Heart right ventricle (tissue), 16 donors: ENCODE measurements at regions not wholly inside any gene's neighbourhood (a gene's known extent, or its start where the extent isn't known, plus 50 kb on each side); places are given as distances from the start of the nearest gene placed in this dataset.
A peak's percentile ranks its signal among the peaks of the same experiment; 100 is the strongest.

Source experiments
- ATAC-seq, 8 donors: fragments of 200-7000 bp; cut with Tn5 transposase; one replicate each; pipeline ENCODE4 v1.9.1; 2020; ENCODE audit warnings: mild to moderate bottlenecking in 8 of 8, moderate library complexity in 8 of 8, moderate number of reproducible peaks in 1 of 8
- DNase-seq, 2 donors: peaks; one replicate each; pipeline ENCODE4 v3.0.0-alpha.2; 2020
- H3K27ac ChIP-seq, 10 donors: fragments of 200-600 bp; sonication (generic) in 2 of 10; one replicate each; pipeline versions ENCODE4 v1.5.0 to v1.8.0; 2020 to 2022; ENCODE audit warnings: mild to moderate bottlenecking in 3 of 10
- H3K27me3 ChIP-seq, 7 donors: fragments of 200-600 bp; one replicate each; pipeline ENCODE4 v1.8.0; 2021 to 2022; ENCODE audit warnings: mild to moderate bottlenecking in 2 of 7
- H3K36me3 ChIP-seq, 9 donors: fragments of 200-600 bp; sonication (generic) in 1 of 9; one replicate each; pipeline versions ENCODE4 v1.5.0 to v1.8.0; 2020 to 2022; ENCODE audit warnings: mild to moderate bottlenecking in 2 of 9
- H3K4me1 ChIP-seq, 9 donors: fragments of 200-600 bp; sonication (generic) in 1 of 9; one replicate each; pipeline versions ENCODE4 v1.5.0 to v1.8.0; 2020 to 2022; ENCODE audit warnings: mild to moderate bottlenecking in 4 of 9
- H3K4me3 ChIP-seq, 10 donors: fragments of 200-600 bp; sonication (generic) in 2 of 10; one replicate each; pipeline versions ENCODE4 v1.5.0 to v1.8.0; 2020 to 2022; ENCODE audit warnings: mild to moderate bottlenecking in 7 of 10, moderate library complexity in 2 of 10
- H3K9me3 ChIP-seq, 11 donors: fragments of 200-600 bp in 10 of 11; sonication (generic) in 2 of 11; one replicate each; pipeline versions ENCODE4 v1.5.0 to v1.8.0; 2013 to 2022; ENCODE audit warnings: mild to moderate bottlenecking in 2 of 11, control low read depth in 1 of 11, moderate library complexity in 1 of 11
- CTCF ChIP-seq, 9 donors: fragments of 200-600 bp; sonication (generic) in 2 of 9; IDR thresholded peaks; one replicate each; pipeline versions ENCODE4 v1.5.0 to v1.8.0; 2021 to 2022; ENCODE audit warnings: antibody characterized with exemption in 9 of 9, mild to moderate bottlenecking in 5 of 9, moderate library complexity in 1 of 9
- WGBS, 2 donors: extraction: QIAGEN DNeasy Blood & Tissue Kit; methylation state at CpG; one replicate each; pipeline ENCODE4 v1.1.7; 2013; ENCODE audit warnings: inconsistent platforms in 1 of 2; 5-methylcytosine and 5-hydroxymethylcytosine counted together
- intact Hi-C, 10 donors: fragments of 100-400 bp; cut with DNase I; formaldehyde crosslinking; loops; one replicate each; pipeline versions ENCODE4 v1.11.1 to v1.14.2; 2022
- donor health status: Arrhythmogenic right ventricular cardiomyopathy.
- donor health status: ischemic (EF 13 %, LVEDD 7.1; RV severe dilation, severe dysfunction).
- donor health status: healthy with polysubstance abuse.
- donor health status: DM: no; HTN: yes; CAD: no.
- donor health status: DM: no; HTN: no; CAD: no.
- donor health status: ischemic (EF 25% LVEDD 6.9; RV normal size, moderate dysfunction).
- donor health status: ischemic (EF 25% LVEDD 5.7; RV mildly dilated, moderate dysfunction).
- donor health status: healthy.
- donor health status: DM: yes; HTN: yes; CAD: no.
- donor health status: Ischemic cardiomyopathy.
- donor health status: ischemic (EF 35%, LVEDD 5.7; RV mildly dilated, moderate dysfunction).
- donor health status: nonischemic (EF 11% LVEDD 7.7; RV severe dilation, severe dysfunction).
- donor health status: DM: yes; HTN: yes; CAD: no.
- donor health status: PGD.
- donor health status: ischemic (EF 29% LVEDD 5.4; RV normal size, mild dysfunction).
- donor health status: nonischemic (EF 23%, LVEDD 6.1; RV moderate dilation, normal function).

GRCh38 chr7:96416599-96416998 lies 94.7 kb upstream of the SLC25A13 start:
- peaks cover 0 to 16% (median 0%) of the 10 kb centered on the region in 9 donors for H3K4me1 ChIP-seq
- H3K36me3 ChIP-seq, result no peaks in the 10 kb centered on the region
- 27 to 40% methylated on average over 1 of the region's 1 CpG for WGBS, 2 donors
- ATAC-seq, result no peak
- no peak for TF ChIP-seq CTCF (IDR thresholded peaks at IDR 0.05)
- no peaks in the 10 kb centered on the region for H3K27me3 ChIP-seq
- intact Hi-C loops, result loop anchor here in 6 of 10 donors (5.0 to 10.0 kb wide), 4 partner anchors 278 to 611 kb away; partner anchors contain the start of genes DLX5 (in 3 of the 6) and SEM1 (in 2 of the 6)
- no peaks in the 10 kb centered on the region for H3K9me3 ChIP-seq
- no peak overlapping the region for H3K4me3 ChIP-seq
- H3K27ac ChIP-seq, result no peak overlapping the region
- no peak for DNase-seq

- peaks cover 0 to 16% (median 0%) of the 10 kb centered on the region in 9 donors for H3K4me1 ChIP-seq
- ATAC-seq, result no peak
- H3K9me3 ChIP-seq, result no peaks in the 10 kb centered on the region
- no peaks in the 10 kb centered on the region for H3K27me3 ChIP-seq
- no peak for TF ChIP-seq CTCF (IDR thresholded peaks at IDR 0.05)
- no peak overlapping the region for H3K27ac ChIP-seq
- intact Hi-C loops, result loop anchor here in 6 of 10 donors (5.0 to 10.0 kb wide), 4 partner anchors 279 to 611 kb away; partner anchors contain the start of genes DLX5 (in 3 of the 6) and SEM1 (in 2 of the 6)
- DNase-seq, result no peak
- no peaks in the 10 kb centered on the region for H3K36me3 ChIP-seq
- no peak overlapping the region for H3K4me3 ChIP-seq
- WGBS, 2 donors, result 65 to 67% methylated on average over 3 of the region's 3 CpGs
These were observed 94.2 kb upstream of the SLC25A13 start for GRCh38 chr7:96416116-96416515.

- Histone ChIP-seq H3K27ac (no peak overlapping the region), H3K9me3 (no peaks in the 10 kb centered on the region), H3K27me3 (no peaks in the 10 kb centered on the region), H3K4me1 (peaks cover 0 to 23% (median 0%) of the 10 kb centered on the region in 9 donors), H3K4me3 (no peak overlapping the region), H3K36me3 (no peaks in the 10 kb centered on the region)
- intact Hi-C loops, result loop anchor here in 6 of 10 donors (2.0 to 10.0 kb wide), 5 partner anchors 279 to 612 kb away; partner anchors contain the start of genes DLX5 (in 3 of the 6) and SEM1 (in 2 of the 6)
- DNase-seq (no peak), ATAC-seq (no peak)
- no peak for TF ChIP-seq CTCF (IDR thresholded peaks at IDR 0.05)
- 77 to 89% methylated on average over 3 of the region's 3 CpGs for WGBS, 2 donors
These were observed 93.5 kb upstream of the SLC25A13 start for GRCh38 chr7:96415293-96415940.

- no peaks in the 10 kb centered on the region for H3K27me3 ChIP-seq
- H3K4me3 ChIP-seq, result no peak overlapping the region
- no peaks in the 10 kb centered on the region for H3K9me3 ChIP-seq
- WGBS, 2 donors, result 39 to 45% methylated on average over 3 of the region's 3 CpGs
- H3K27ac ChIP-seq, result no peak overlapping the region
- no peaks in the 10 kb centered on the region for H3K36me3 ChIP-seq
- intact Hi-C loops, result loop anchor here in 6 of 10 donors (2.0 to 10.0 kb wide), 5 partner anchors 280 to 612 kb away; partner anchors contain the start of genes DLX5 (in 3 of the 6) and SEM1 (in 2 of the 6)
- ATAC-seq (peak in 5 of 8 donors; percentile 46 to 65 (median 56)), DNase-seq (peak in 1 of 2 donors; percentile 10)
- peaks cover 0 to 28% (median 5%) of the 10 kb centered on the region in 9 donors for H3K4me1 ChIP-seq
- TF ChIP-seq CTCF (IDR thresholded peaks at IDR 0.05), result peak; percentile 28 to 66 (median 51)
These were observed 93.0 kb upstream of the SLC25A13 start for GRCh38 chr7:96414931-96415292.
